H1 (cell line): ENCODE measurements at regions not wholly inside any gene's neighbourhood (a gene's known extent, or its start where the extent isn't known, plus 50 kb on each side); places are given as distances from the start of the nearest gene placed in this dataset.

Experiments used
- CTCF ChIA-PET: fragments of 300-600 bp; sonication (Branson Sonifier 250); formaldehyde crosslinking; loops from one replicate; lab custom pipeline; 2021; ENCODE audit not compliant: partially characterized antibody; lab: Charles Lee
- POLR2A ChIA-PET: fragments of 300-600 bp; sonication (Branson Sonifier 250); formaldehyde crosslinking; loops from one replicate; lab custom pipeline; 2021; ENCODE audit warnings: inconsistent platforms; ENCODE audit not compliant: partially characterized antibody; lab: Charles Lee
- DNase-seq, 2 experiments: peaks; one replicate each; pipeline versions ENCODE4 v3.0.0 to v3.0.0-alpha.2; 2010 to 2022; ENCODE audit warnings: low spot score in 2 of 2, low read depth in 1 of 2, mixed read lengths in 1 of 2
- FAIRE-seq: peaks from 2 replicates; lab custom pipeline; 2011; peaks lifted over from hg19 to GRCh38; lab: Jason Lieb, UNC
- H2AFZ ChIP-seq: 2 replicates; pipeline ENCODE4 v1.8.1; 2012; ENCODE audit warnings: low read length, inconsistent platforms
- H2AK5ac ChIP-seq: 2 replicates; pipeline ENCODE4 v1.6.1; 2013; ENCODE audit warnings: low read depth, low read length
- H2BK120ac ChIP-seq: replicated peaks from 2 replicates; pipeline ENCODE3; 2013; ENCODE audit warnings: low read depth, low read length, inconsistent platforms
- H2BK12ac ChIP-seq: 2 replicates; pipeline ENCODE4 v1.6.1; 2013; ENCODE audit warnings: low read depth, low read length
- H2BK15ac ChIP-seq: 2 replicates; pipeline ENCODE4 v1.6.1; 2013; ENCODE audit warnings: low read length
- H2BK20ac ChIP-seq: 2 replicates; pipeline ENCODE4 v1.6.1; 2013; ENCODE audit warnings: low read length
- H2BK5ac ChIP-seq: 2 replicates; pipeline ENCODE4 v1.6.1; 2013; ENCODE audit warnings: low read depth, low read length
- H3K14ac ChIP-seq: 2 replicates; pipeline ENCODE4 v1.6.1; 2013; ENCODE audit warnings: inconsistent platforms; ENCODE audit not compliant: insufficient read length
- H3K18ac ChIP-seq: 2 replicates; pipeline ENCODE4 v1.6.1; 2013; ENCODE audit warnings: low read length; ENCODE audit errors: extremely low read depth
- H3K23ac ChIP-seq: 2 replicates; pipeline ENCODE4 v1.6.1; 2013; ENCODE audit warnings: inconsistent platforms; ENCODE audit not compliant: insufficient read length
- H3K23me2 ChIP-seq: 2 replicates; pipeline ENCODE4 v1.6.1; 2013; ENCODE audit warnings: low read depth, low read length
- H3K27ac ChIP-seq: 2 replicates; pipeline ENCODE4 v1.6.1; 2011; ENCODE audit warnings: low read depth, low read length, inconsistent platforms
- H3K27me3 ChIP-seq, 4 experiments: replicated peaks in 1 of 4; 1 replicate in 1 of 4; 2 replicates in 3 of 4; pipeline versions ENCODE4 v1.6.1 to v1.8.1; 2011 to 2013; ENCODE audit warnings: low read length in 3 of 4, mild to moderate bottlenecking in 3 of 4, inconsistent platforms in 2 of 4, mixed read lengths in 2 of 4, moderate library complexity in 1 of 4; ENCODE audit not compliant: control insufficient read depth in 3 of 4, insufficient read depth in 3 of 4; ENCODE audit errors: extremely low read depth in 1 of 4
- H3K36me3 ChIP-seq, 4 experiments: 2 replicates each; pipeline versions ENCODE4 v1.6.1 to v1.8.1; 2011 to 2013; ENCODE audit warnings: mild to moderate bottlenecking in 4 of 4, low read length in 3 of 4, moderate library complexity in 2 of 4, control low read depth in 1 of 4, inconsistent platforms in 1 of 4; ENCODE audit not compliant: insufficient read depth in 4 of 4, control insufficient read depth in 2 of 4
- H3K4ac ChIP-seq: replicated peaks from 2 replicates; pipeline ENCODE3; 2013; ENCODE audit warnings: low read length, low read depth, mixed read lengths, inconsistent platforms; ENCODE audit not compliant: insufficient read length
- H3K4me1 ChIP-seq, 4 experiments: replicated peaks in 1 of 4; 1 replicate in 1 of 4; 2 replicates in 3 of 4; pipeline versions ENCODE4 v1.6.1 to v1.8.1; 2011 to 2013; ENCODE audit warnings: low read length in 3 of 4, inconsistent platforms in 2 of 4, mixed read lengths in 1 of 4; ENCODE audit not compliant: insufficient read depth in 4 of 4, control insufficient read depth in 3 of 4
- H3K4me2 ChIP-seq, 2 experiments: 2 replicates each; pipeline versions ENCODE4 v1.6.1 to v1.8.1; 2011 to 2013; ENCODE audit warnings: low read depth in 2 of 2, low read length in 2 of 2, control low read depth in 1 of 2, inconsistent platforms in 1 of 2, mild to moderate bottlenecking in 1 of 2; ENCODE audit not compliant: insufficient read depth in 1 of 2
- H3K4me3 ChIP-seq, 4 experiments: fragments of 200-600, 300-600 bp in 1 of 4; sonication (generic), shearing (Covaris generic), sonication (Bioruptor Twin) in 1 of 4; 2 replicates each; pipeline versions ENCODE4 v1.5.1 to v1.8.1; 2011 to 2016; ENCODE audit warnings: low read length in 4 of 4, low read depth in 3 of 4, control low read depth in 2 of 4, inconsistent platforms in 2 of 4, mild to moderate bottlenecking in 2 of 4, mixed read lengths in 1 of 4, moderate library complexity in 1 of 4; ENCODE audit not compliant: insufficient read depth in 2 of 4; ENCODE audit errors: extremely low read depth in 1 of 4
- H3K56ac ChIP-seq: replicated peaks from 2 replicates; pipeline ENCODE3; 2013; ENCODE audit warnings: low read depth, mild to moderate bottlenecking, mixed read lengths, low read length, inconsistent platforms; ENCODE audit not compliant: insufficient read length
- H3K79me1 ChIP-seq: 2 replicates; pipeline ENCODE4 v1.6.1; 2013; ENCODE audit warnings: low read depth, low read length, control low read depth
- H3K79me2 ChIP-seq, 2 experiments: 2 replicates each; pipeline versions ENCODE4 v1.6.1 to v1.8.1; 2012 to 2013; ENCODE audit warnings: low read length in 2 of 2, mild to moderate bottlenecking in 2 of 2, inconsistent platforms in 1 of 2; ENCODE audit not compliant: insufficient read depth in 2 of 2, control insufficient read depth in 1 of 2
- H3K9ac ChIP-seq, 4 experiments: replicated peaks in 1 of 4; 1 replicate in 1 of 4; 2 replicates in 3 of 4; pipeline versions ENCODE4 v1.6.1 to v1.8.1; 2011 to 2013; ENCODE audit warnings: low read depth in 3 of 4, low read length in 3 of 4, control low read depth in 2 of 4, mild to moderate bottlenecking in 2 of 4, moderate library complexity in 2 of 4, inconsistent platforms in 1 of 4; ENCODE audit errors: extremely low read depth in 1 of 4
- H3K9me3 ChIP-seq, 2 experiments: 2 replicates each; pipeline versions ENCODE4 v1.6.1 to v1.8.1; 2012 to 2013; ENCODE audit warnings: mild to moderate bottlenecking in 2 of 2, moderate library complexity in 2 of 2, control low read depth in 1 of 2, inconsistent platforms in 1 of 2, low read depth in 1 of 2, low read length in 1 of 2, mixed read lengths in 1 of 2; ENCODE audit not compliant: insufficient read depth in 2 of 2
- H4K20me1 ChIP-seq, 2 experiments: replicated peaks in 1 of 2; 2 replicates each; pipeline versions ENCODE3 to v1.8.1; 2011 to 2013; ENCODE audit warnings: inconsistent platforms in 2 of 2, low read length in 2 of 2, mild to moderate bottlenecking in 1 of 2; ENCODE audit not compliant: insufficient read depth in 2 of 2, control insufficient read depth in 1 of 2
- H4K5ac ChIP-seq: 2 replicates; pipeline ENCODE4 v1.6.1; 2013; ENCODE audit warnings: low read length, low read depth, mixed read lengths, inconsistent platforms; ENCODE audit not compliant: insufficient read length
- H4K8ac ChIP-seq: 2 replicates; pipeline ENCODE4 v1.8.0; 2013; ENCODE audit warnings: mild to moderate bottlenecking, moderate library complexity, low read length, inconsistent platforms; ENCODE audit not compliant: insufficient read depth; ENCODE audit errors: extremely low read depth
- H4K91ac ChIP-seq: replicated peaks from 2 replicates; pipeline ENCODE3; 2013; ENCODE audit warnings: low read length, mixed read lengths, inconsistent platforms; ENCODE audit not compliant: insufficient read length
- BACH1 ChIP-seq: IDR thresholded peaks from 2 replicates; pipeline ENCODE4 v1.6.1; 2012; ENCODE audit warnings: low read length, improper control_type of control experiment
- BCL11A ChIP-seq, 2 experiments: IDR thresholded peaks; one replicate each; pipeline ENCODE4 v1.6.1; 2011; ENCODE audit warnings: low read depth in 2 of 2, low read length in 2 of 2, mild to moderate bottlenecking in 2 of 2
- HDAC6 ChIP-seq: IDR thresholded peaks from one replicate; pipeline ENCODE4 v1.7.1; 2012; ENCODE audit warnings: low read depth, mild to moderate bottlenecking, inconsistent platforms, low read length, moderate library complexity
- KDM4A ChIP-seq: IDR thresholded peaks from one replicate; pipeline ENCODE4 v1.7.1; 2012; ENCODE audit warnings: low read depth, mild to moderate bottlenecking, moderate library complexity, low read length, inconsistent platforms; ENCODE audit not compliant: severe bottlenecking
- TAF1 ChIP-seq: IDR thresholded peaks from 2 replicates; pipeline ENCODE4 v1.6.1; 2011; ENCODE audit warnings: mild to moderate bottlenecking, low read depth, low read length
- TEAD4 ChIP-seq: IDR thresholded peaks from 2 replicates; pipeline ENCODE4 v1.6.1; 2012; ENCODE audit warnings: low read depth, low read length, inconsistent platforms, mixed read lengths
- whole genome bisulfite sequencing, 2 experiments: shearing (Covaris generic) in 1 of 2; methylation state at CpG; one replicate each; pipeline versions ENCODE4 v1.1.6 to v1.1.7; 2013 to 2015; ENCODE audit warnings: low lambda C conversion rate in 2 of 2, mixed read lengths in 2 of 2, inconsistent platforms in 1 of 2, low coverage in 1 of 2, missing lambda C conversion rate in 1 of 2; ENCODE audit not compliant: insufficient replicate concordance in 2 of 2, insufficient coverage in 1 of 2, insufficient read length in 1 of 2; ENCODE audit errors: extremely low coverage in 1 of 2, missing lambda C conversion rate in 1 of 2; 5-methylcytosine and 5-hydroxymethylcytosine counted together

DNA sequence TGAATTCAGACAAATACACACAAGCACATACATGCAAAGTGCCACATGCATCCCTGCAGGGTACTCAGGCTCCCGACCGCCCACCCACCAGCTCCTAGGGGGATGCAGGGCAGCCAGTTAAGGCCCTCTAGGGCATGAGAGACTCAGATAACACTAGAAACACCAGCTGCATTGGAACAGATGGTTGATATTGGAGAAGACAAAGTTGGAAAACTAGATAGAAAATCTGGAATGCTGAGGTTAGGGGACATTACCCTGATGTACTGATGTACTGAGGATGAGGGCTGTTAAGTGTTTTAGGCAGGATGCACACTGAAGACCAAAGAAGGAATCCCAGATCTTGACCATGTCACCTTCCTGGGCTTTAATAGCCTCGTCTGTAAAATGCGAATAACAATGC is 134.6 kb upstream of the ECI2 start:
- Histone ChIP-seq H4K91ac (no peak overlapping the region), H3K27ac (no peak overlapping the region), H2BK20ac (no peak overlapping the region), H4K8ac (no peak overlapping the region), H3K18ac (no peak overlapping the region), H2AK5ac (no peak overlapping the region), H3K4me1 (no peaks in the 10 kb centered on the region), H3K9ac (no peak overlapping the region), H3K9me3 (no peaks in the 10 kb centered on the region), H2BK5ac (no peak overlapping the region), H3K27me3 (no peaks in the 10 kb centered on the region), H2BK120ac (no peak overlapping the region), H4K20me1 (no peaks in the 10 kb centered on the region), H3K56ac (no peak overlapping the region), H3K23me2 (peaks cover 2% of the 10 kb centered on the region; the same call in 1 of the 2 replicates), H3K36me3 (no peaks in the 10 kb centered on the region), H4K5ac (no peak overlapping the region), H3K79me2 (no peaks in the 10 kb centered on the region), H3K79me1 (no peaks in the 10 kb centered on the region), H3K23ac (no peak overlapping the region), H3K14ac (no peak overlapping the region), H3K4me2 (no peak overlapping the region), H3K4me3 (no peak overlapping the region), H3K4ac (no peak overlapping the region), H2BK15ac (no peak overlapping the region), H2BK12ac (no peak overlapping the region), H2AFZ (no peak overlapping the region)
- DNase-seq (no peak), FAIRE-seq (no peak)
- CTCF ChIA-PET: interaction anchor here (0.6 kb wide), 1 partner anchor 258 kb away, joined by 3 read pairs; no protein-coding TSS in a partner anchor
- POLR2A ChIA-PET: no interaction called here
- TF ChIP-seq HDAC6: no peak
- no peak for TF ChIP-seq TEAD4
- TF ChIP-seq BACH1: no peak
- no peak for TF ChIP-seq TAF1
- TF ChIP-seq BCL11A (IDR thresholded peaks at IDR 0.05; ENCODE audit: low read depth in 2 of 2, low read length in 2 of 2): no peak
- no peak for TF ChIP-seq KDM4A
- 89% methylated on average over 4 of the region's 4 CpGs; no CpG with 5 or more reads in 1 of the 2 experiments for WGBS, 2 experiments
